ENCODE measurements at regions not wholly inside any gene's neighbourhood (a gene's known extent, or its start where the extent isn't known, plus 50 kb on each side); places are given as distances from the start of the nearest gene placed in this dataset.

- Histone ChIP-seq H3K4me1 (ENCODE audit: control insufficient read depth in 2 of 3, insufficient read depth in 2 of 3, low read depth in 1 of 3, low read length in 3 of 3) (no peaks in the 10 kb centered on the region), H3K27ac (ENCODE audit: low read depth in 2 of 2, low read length in 2 of 2) (no peak overlapping the region), H3K4me3 (ENCODE audit: low read length in 3 of 3) (no peak overlapping the region), H3K9me3 (ENCODE audit: control insufficient read depth in 2 of 3, insufficient read depth in 1 of 3, low read length in 3 of 3) (no peaks in the 10 kb centered on the region), H3K27me3 (ENCODE audit: control insufficient read depth, insufficient read depth, low read length) (no peaks in the 10 kb centered on the region), H3K36me3 (ENCODE audit: control insufficient read depth in 2 of 3, insufficient read depth in 3 of 3, low read length in 3 of 3) (no peaks in the 10 kb centered on the region), H3K9ac (ENCODE audit: low read length in 3 of 3) (no peak overlapping the region)
- FAIRE-seq (no peak), DNase-seq (no peak)
- no peak for TF ChIP-seq CTCF (IDR thresholded peaks at IDR 0.05; ENCODE audit: borderline replicate concordance, extremely low read depth, insufficient read depth)
- intact Hi-C loops (cut with DNase I) = no loop called here
These were observed 363.9 kb downstream of the MAFB start for GRCh38 chr20:40325006-40325568.

GRCh38 chr20:40323361-40323794, 365.7 kb downstream of the MAFB start:
- H3K27me3 ChIP-seq (ENCODE audit: control insufficient read depth, insufficient read depth, low read length) = no peaks in the 10 kb centered on the region
- no peaks in the 10 kb centered on the region for H3K4me1 ChIP-seq (ENCODE audit: control insufficient read depth in 2 of 3, insufficient read depth in 2 of 3, low read depth in 1 of 3, low read length in 3 of 3)
- H3K9me3 ChIP-seq (ENCODE audit: control insufficient read depth in 2 of 3, insufficient read depth in 1 of 3, low read length in 3 of 3) = no peaks in the 10 kb centered on the region
- DNase-seq (peak in 1 of 5 donors; percentile 41), FAIRE-seq (no peak)
- H3K36me3 ChIP-seq (ENCODE audit: control insufficient read depth in 2 of 3, insufficient read depth in 3 of 3, low read length in 3 of 3) = no peaks in the 10 kb centered on the region
- no peak for TF ChIP-seq CTCF (IDR thresholded peaks at IDR 0.05; ENCODE audit: borderline replicate concordance, extremely low read depth, insufficient read depth)
- no peak overlapping the region for H3K4me3 ChIP-seq (ENCODE audit: low read length in 3 of 3)
- no peak overlapping the region for H3K9ac ChIP-seq (ENCODE audit: low read length in 3 of 3)
- no peak overlapping the region for H3K27ac ChIP-seq (ENCODE audit: low read depth in 2 of 2, low read length in 2 of 2)
- intact Hi-C loops (cut with DNase I) = no loop called here

- no peaks in the 10 kb centered on the region for H3K4me1 ChIP-seq (ENCODE audit: control insufficient read depth in 2 of 3, insufficient read depth in 2 of 3, low read depth in 1 of 3, low read length in 3 of 3)
- H3K9ac ChIP-seq (ENCODE audit: low read length in 3 of 3) = no peak overlapping the region
- intact Hi-C loops (cut with DNase I) = no loop called here
- DNase-seq (no peak), FAIRE-seq (no peak)
- H3K36me3 ChIP-seq (ENCODE audit: control insufficient read depth in 2 of 3, insufficient read depth in 3 of 3, low read length in 3 of 3) = no peaks in the 10 kb centered on the region
- H3K4me3 ChIP-seq (ENCODE audit: low read length in 3 of 3) = no peak overlapping the region
- H3K27me3 ChIP-seq (ENCODE audit: control insufficient read depth, insufficient read depth, low read length) = no peaks in the 10 kb centered on the region
- no peak for TF ChIP-seq CTCF (IDR thresholded peaks at IDR 0.05; ENCODE audit: borderline replicate concordance, extremely low read depth, insufficient read depth)
- no peaks in the 10 kb centered on the region for H3K9me3 ChIP-seq (ENCODE audit: control insufficient read depth in 2 of 3, insufficient read depth in 1 of 3, low read length in 3 of 3)
- no peak overlapping the region for H3K27ac ChIP-seq (ENCODE audit: low read depth in 2 of 2, low read length in 2 of 2)
These were observed 366.1 kb downstream of the MAFB start for GRCh38 chr20:40322941-40323340.

GRCh38 chr20:40320517-40321011, 368.5 kb downstream of the MAFB start:
- FAIRE-seq (no peak), DNase-seq (no peak)
- Histone ChIP-seq H3K4me1 (ENCODE audit: control insufficient read depth in 2 of 3, insufficient read depth in 2 of 3, low read depth in 1 of 3, low read length in 3 of 3) (no peaks in the 10 kb centered on the region), H3K9me3 (ENCODE audit: control insufficient read depth in 2 of 3, insufficient read depth in 1 of 3, low read length in 3 of 3) (no peaks in the 10 kb centered on the region), H3K9ac (ENCODE audit: low read length in 3 of 3) (no peak overlapping the region), H3K36me3 (ENCODE audit: control insufficient read depth in 2 of 3, insufficient read depth in 3 of 3, low read length in 3 of 3) (no peaks in the 10 kb centered on the region), H3K27me3 (ENCODE audit: control insufficient read depth, insufficient read depth, low read length) (no peaks in the 10 kb centered on the region), H3K4me3 (ENCODE audit: low read length in 3 of 3) (no peak overlapping the region), H3K27ac (ENCODE audit: low read depth in 2 of 2, low read length in 2 of 2) (no peak overlapping the region)
- intact Hi-C loops (cut with DNase I) = no loop called here
- TF ChIP-seq CTCF (IDR thresholded peaks at IDR 0.05; ENCODE audit: borderline replicate concordance, extremely low read depth, insufficient read depth) = no peak

Measured in kidney (tissue), 13 donors.